Neural progenitor cell (in vitro differentiated cells): ENCODE measurements at regions not wholly inside any gene's neighbourhood (a gene's known extent, or its start where the extent isn't known, plus 50 kb on each side); places are given as distances from the start of the nearest gene placed in this dataset.

Source experiments
- DNase-seq: peaks from one replicate; pipeline ENCODE4 v3.0.0-alpha.2; 2016; ENCODE audit warnings: low spot score
- H2AFZ ChIP-seq: fragments of 200-600 bp; sonication (generic); replicated peaks from 2 replicates; pipeline ENCODE4 v1.6.1; 2016; ENCODE audit warnings: antibody characterized with exemption
- H3F3A ChIP-seq: fragments of 200-600 bp; sonication (generic); 2 replicates; pipeline ENCODE4 v1.6.1; 2016; ENCODE audit warnings: antibody characterized with exemption, low read depth
- H3K27ac ChIP-seq: fragments of 200-600 bp; sonication (generic); 2 replicates; pipeline ENCODE4 v1.5.1; 2016; ENCODE audit warnings: mild to moderate bottlenecking
- H3K27me3 ChIP-seq: fragments of 200-600 bp; sonication (generic); 2 replicates; pipeline ENCODE4 v1.6.1; 2016; ENCODE audit warnings: mild to moderate bottlenecking, moderate library complexity
- H3K36me3 ChIP-seq: fragments of 200-600 bp; sonication (generic); 2 replicates; pipeline ENCODE4 v1.5.1; 2016
- H3K4me1 ChIP-seq: fragments of 200-600 bp; sonication (generic); 2 replicates; pipeline ENCODE4 v1.6.1; 2016; ENCODE audit warnings: mixed run types
- H3K4me2 ChIP-seq: fragments of 200-600 bp; sonication (generic); 2 replicates; pipeline ENCODE4 v1.6.1; 2016
- H3K4me3 ChIP-seq: fragments of 200-600 bp; sonication (generic); 2 replicates; pipeline ENCODE4 v1.5.1; 2016
- H3K79me2 ChIP-seq: fragments of 200-600 bp; sonication (generic); 2 replicates; pipeline ENCODE4 v1.6.1; 2016; ENCODE audit warnings: low read depth
- H3K9ac ChIP-seq: fragments of 200-600 bp; sonication (generic); 2 replicates; pipeline ENCODE4 v1.6.1; 2016
- H3K9me3 ChIP-seq: fragments of 200-600 bp; sonication (generic); 2 replicates; pipeline ENCODE4 v1.5.1; 2016; ENCODE audit warnings: low read depth
- H4K20me1 ChIP-seq: fragments of 200-600 bp; sonication (generic); 2 replicates; pipeline ENCODE4 v1.6.1; 2016; ENCODE audit warnings: low read depth
- H3K27ac Mint-ChIP-seq: 3 replicates; pipeline ENCODE4 v1.8.0; 2021; ENCODE audit warnings: mixed read lengths
- H3K27me3 Mint-ChIP-seq: 2 replicates; pipeline ENCODE4 v1.8.0; 2022; ENCODE audit warnings: low read depth, mild to moderate bottlenecking, inconsistent platforms, moderate library complexity, mixed read lengths; ENCODE audit not compliant: insufficient read depth
- H3K36me3 Mint-ChIP-seq: 3 replicates; pipeline ENCODE4 v1.8.0; 2021; ENCODE audit warnings: mixed read lengths
- H3K4me1 Mint-ChIP-seq: 3 replicates; pipeline ENCODE4 v1.8.0; 2021; ENCODE audit warnings: mixed read lengths
- H3K4me3 Mint-ChIP-seq: 3 replicates; pipeline ENCODE4 v1.8.0; 2021; ENCODE audit warnings: mild to moderate bottlenecking, moderate library complexity, mixed read lengths
- H3K9me3 Mint-ChIP-seq: 3 replicates; pipeline ENCODE4 v1.8.0; 2020; ENCODE audit warnings: mixed read lengths
- CTCF ChIP-seq: fragments of 200-600 bp; sonication (generic); IDR thresholded peaks from 2 replicates; pipeline ENCODE4 v1.5.1; 2017; ENCODE audit warnings: antibody characterized with exemption, mild to moderate bottlenecking
- EZH2 ChIP-seq: fragments of 200-600 bp; sonication (generic); IDR thresholded peaks from 2 replicates; pipeline ENCODE4 v1.6.1; 2017; ENCODE audit warnings: antibody characterized with exemption, mild to moderate bottlenecking, moderate library complexity
- EZH2phosphoT487 ChIP-seq: fragments of 200-600 bp; sonication (generic); IDR thresholded peaks from 2 replicates; pipeline ENCODE4 v1.6.1; 2017; ENCODE audit warnings: antibody characterized with exemption

GRCh38 chr2:199085261-199085660, 372.5 kb downstream of the SATB2 start:
- H3K36me3 Mint-ChIP-seq: no peaks in the 10 kb centered on the region
- no peak overlapping the region for H3K9ac ChIP-seq
- no peaks in the 10 kb centered on the region for H3K4me1 Mint-ChIP-seq
- H3K27me3 ChIP-seq: no peaks in the 10 kb centered on the region
- no peak overlapping the region for H3K4me2 ChIP-seq
- DNase-seq: no peak
- no peaks in the 10 kb centered on the region for H3K36me3 ChIP-seq
- no peaks in the 10 kb centered on the region for H3K9me3 Mint-ChIP-seq
- H3K4me1 ChIP-seq: no peaks in the 10 kb centered on the region
- H2AFZ ChIP-seq: no peak overlapping the region
- no peaks in the 10 kb centered on the region for H3K79me2 ChIP-seq
- H3K27ac ChIP-seq: no peak overlapping the region
- H3K27ac Mint-ChIP-seq: no peak overlapping the region
- H3K9me3 ChIP-seq: no peaks in the 10 kb centered on the region
- H4K20me1 ChIP-seq: no peaks in the 10 kb centered on the region
- TF ChIP-seq CTCF (no peak), EZH2 (no peak), EZH2phosphoT487 (no peak)
- H3K4me3 ChIP-seq: no peak overlapping the region
- H3F3A ChIP-seq: no peaks in the 10 kb centered on the region
- H3K27me3 Mint-ChIP-seq: no peaks in the 10 kb centered on the region
- no peak overlapping the region for H3K4me3 Mint-ChIP-seq

GRCh38 chr2:199070322-199070949, 387.3 kb downstream of the SATB2 start:
- no peak overlapping the region for H3K4me2 ChIP-seq
- Mint-ChIP-seq H3K36me3 (no peaks in the 10 kb centered on the region), H3K27ac (no peak overlapping the region), H3K4me3 (no peak overlapping the region), H3K27me3 (no peaks in the 10 kb centered on the region), H3K4me1 (no peaks in the 10 kb centered on the region), H3K9me3 (no peaks in the 10 kb centered on the region)
- H3K27me3 ChIP-seq: no peaks in the 10 kb centered on the region
- no peaks in the 10 kb centered on the region for H3K36me3 ChIP-seq
- no peaks in the 10 kb centered on the region for H3K4me1 ChIP-seq
- no peaks in the 10 kb centered on the region for H3K79me2 ChIP-seq
- TF ChIP-seq CTCF (no peak), EZH2 (no peak), EZH2phosphoT487 (no peak)
- H2AFZ ChIP-seq: peak overlapping the region; percentile 44
- H3K4me3 ChIP-seq: no peak overlapping the region
- no peaks in the 10 kb centered on the region for H3K9me3 ChIP-seq
- H3K9ac ChIP-seq: no peak overlapping the region
- H4K20me1 ChIP-seq: no peaks in the 10 kb centered on the region
- no peak overlapping the region for H3K27ac ChIP-seq
- no peaks in the 10 kb centered on the region for H3F3A ChIP-seq
- DNase-seq: no peak

GRCh38 chr2:199064201-199064600, 393.5 kb downstream of the SATB2 start:
- no peak for DNase-seq
- Histone ChIP-seq H4K20me1 (no peaks in the 10 kb centered on the region), H3K4me1 (no peaks in the 10 kb centered on the region), H3F3A (no peaks in the 10 kb centered on the region), H3K79me2 (no peaks in the 10 kb centered on the region), H3K4me3 (no peak overlapping the region), H3K27ac (no peak overlapping the region), H3K9me3 (no peaks in the 10 kb centered on the region), H3K9ac (no peak overlapping the region), H2AFZ (no peak overlapping the region), H3K27me3 (no peaks in the 10 kb centered on the region), H3K36me3 (no peaks in the 10 kb centered on the region), H3K4me2 (no peak overlapping the region)
- Mint-ChIP-seq H3K4me3 (no peak overlapping the region), H3K4me1 (no peaks in the 10 kb centered on the region), H3K9me3 (peaks cover 14% of the 10 kb centered on the region), H3K27me3 (no peaks in the 10 kb centered on the region), H3K36me3 (no peaks in the 10 kb centered on the region), H3K27ac (no peak overlapping the region)
- TF ChIP-seq CTCF (no peak), EZH2 (no peak), EZH2phosphoT487 (no peak)
